VCaP (cell line): ENCODE measurements at regions not wholly inside any gene's neighbourhood (a gene's known extent, or its start where the extent isn't known, plus 50 kb on each side); places are given as distances from the start of the nearest gene placed in this dataset.

Experiments
- H3K27ac ChIP-seq: fragments of 450-650 bp; 2 replicates; pipeline ENCODE4 v1.5.1; 2017
- TF ChIP-seq, protein P1 (sequence below): fragments of 450-650 bp; conservative IDR thresholded peaks from 2 replicates; pipeline ENCODE4 v1.5.1; 2017; ENCODE audit warnings: mild to moderate bottlenecking, moderate library complexity

DNA sequence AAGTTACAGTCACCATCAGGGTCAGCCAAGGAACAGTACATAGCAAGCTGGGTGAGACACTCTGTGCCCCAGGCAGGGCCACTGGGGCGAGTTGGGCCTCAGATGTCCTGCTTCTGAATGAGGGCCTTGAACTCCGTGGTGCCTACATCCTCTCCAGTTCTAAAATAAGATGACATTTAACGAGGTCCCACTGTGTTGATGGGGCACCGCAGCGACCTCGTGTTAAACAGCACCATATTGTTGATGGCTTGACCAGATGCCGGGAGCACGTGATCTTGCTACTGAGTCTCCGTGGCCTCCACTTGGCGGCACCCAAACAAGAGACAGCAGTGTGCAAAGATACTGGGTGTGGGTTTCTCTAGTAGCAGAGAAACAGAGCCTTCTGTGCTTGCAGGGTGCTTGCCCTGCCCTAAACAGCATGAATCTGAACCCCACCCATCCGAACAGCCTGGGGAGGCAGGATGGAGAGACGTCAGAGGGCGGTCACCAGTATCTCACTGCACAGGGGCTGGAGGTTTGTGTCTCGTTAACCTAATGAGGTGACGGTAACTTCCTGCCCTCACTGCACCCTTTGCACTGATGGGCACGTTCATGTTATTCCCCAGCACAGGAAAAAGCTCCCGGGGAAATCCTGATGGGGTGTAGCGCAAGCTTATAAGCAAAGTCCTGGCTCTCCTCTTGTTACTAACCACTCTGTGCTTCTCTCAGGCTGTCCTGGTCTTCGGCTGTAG lies 324.4 kb downstream of the AJAP1 start:
- TF ChIP-seq, protein P1, sequence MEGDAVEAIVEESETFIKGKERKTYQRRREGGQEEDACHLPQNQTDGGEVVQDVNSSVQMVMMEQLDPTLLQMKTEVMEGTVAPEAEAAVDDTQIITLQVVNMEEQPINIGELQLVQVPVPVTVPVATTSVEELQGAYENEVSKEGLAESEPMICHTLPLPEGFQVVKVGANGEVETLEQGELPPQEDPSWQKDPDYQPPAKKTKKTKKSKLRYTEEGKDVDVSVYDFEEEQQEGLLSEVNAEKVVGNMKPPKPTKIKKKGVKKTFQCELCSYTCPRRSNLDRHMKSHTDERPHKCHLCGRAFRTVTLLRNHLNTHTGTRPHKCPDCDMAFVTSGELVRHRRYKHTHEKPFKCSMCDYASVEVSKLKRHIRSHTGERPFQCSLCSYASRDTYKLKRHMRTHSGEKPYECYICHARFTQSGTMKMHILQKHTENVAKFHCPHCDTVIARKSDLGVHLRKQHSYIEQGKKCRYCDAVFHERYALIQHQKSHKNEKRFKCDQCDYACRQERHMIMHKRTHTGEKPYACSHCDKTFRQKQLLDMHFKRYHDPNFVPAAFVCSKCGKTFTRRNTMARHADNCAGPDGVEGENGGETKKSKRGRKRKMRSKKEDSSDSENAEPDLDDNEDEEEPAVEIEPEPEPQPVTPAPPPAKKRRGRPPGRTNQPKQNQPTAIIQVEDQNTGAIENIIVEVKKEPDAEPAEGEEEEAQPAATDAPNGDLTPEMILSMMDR = no peak
- no peak overlapping the region for H3K27ac ChIP-seq

DNA sequence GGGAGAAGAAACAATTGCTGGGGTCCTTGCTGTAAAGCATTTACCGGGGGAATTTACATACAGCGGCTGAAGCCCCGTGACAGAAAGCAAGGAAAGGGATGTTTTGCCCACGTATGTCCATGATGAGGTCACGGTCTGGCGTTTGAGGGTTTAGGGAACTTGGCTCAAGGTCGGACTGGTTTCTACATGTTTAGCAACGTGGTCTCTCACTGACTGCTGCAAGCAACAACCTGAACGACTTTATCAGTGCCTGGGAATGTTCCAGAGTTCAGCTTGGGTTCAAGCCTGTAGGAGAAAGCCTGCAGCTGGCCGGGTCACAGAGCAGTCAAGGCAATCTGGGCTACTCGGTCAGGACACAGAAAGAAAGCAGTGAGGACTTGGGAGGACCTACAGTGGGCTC lies 323.3 kb downstream of the AJAP1 start:
- H3K27ac ChIP-seq = no peak overlapping the region

DNA sequence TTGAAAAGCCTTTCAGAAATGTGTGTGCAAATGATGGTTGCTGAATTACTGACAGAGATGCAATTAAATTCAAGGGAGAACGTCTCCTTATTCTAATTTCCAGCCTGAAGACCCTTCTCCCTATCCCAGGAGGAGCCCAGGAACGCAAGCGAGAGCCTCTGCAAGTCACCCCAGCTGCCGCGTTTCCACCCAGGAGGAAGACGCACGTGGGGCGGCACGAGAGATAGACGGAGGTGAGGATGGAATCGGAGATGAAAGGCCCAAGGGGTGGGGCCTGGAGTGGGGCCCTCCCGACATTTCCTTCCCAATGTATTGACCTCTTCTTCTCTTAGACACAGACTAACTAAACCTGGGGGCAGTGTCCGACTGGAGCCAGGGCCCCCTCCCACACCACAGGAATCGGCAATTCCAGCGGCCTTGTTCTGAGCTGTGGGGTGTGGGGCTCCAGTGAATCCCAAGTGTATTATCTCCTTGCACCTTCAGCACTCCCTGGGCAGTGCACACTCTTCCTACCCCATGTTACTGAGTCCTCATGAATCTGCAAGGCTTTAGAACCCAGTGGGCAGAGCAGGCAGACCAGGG lies 322.5 kb downstream of the AJAP1 start:
- TF ChIP-seq, protein P1 = no peak
- H3K27ac ChIP-seq = no peak overlapping the region

More for the DNA sequence above, 323.3 kb downstream of the AJAP1 start:
- TF ChIP-seq, protein P1 = no peak

DNA sequence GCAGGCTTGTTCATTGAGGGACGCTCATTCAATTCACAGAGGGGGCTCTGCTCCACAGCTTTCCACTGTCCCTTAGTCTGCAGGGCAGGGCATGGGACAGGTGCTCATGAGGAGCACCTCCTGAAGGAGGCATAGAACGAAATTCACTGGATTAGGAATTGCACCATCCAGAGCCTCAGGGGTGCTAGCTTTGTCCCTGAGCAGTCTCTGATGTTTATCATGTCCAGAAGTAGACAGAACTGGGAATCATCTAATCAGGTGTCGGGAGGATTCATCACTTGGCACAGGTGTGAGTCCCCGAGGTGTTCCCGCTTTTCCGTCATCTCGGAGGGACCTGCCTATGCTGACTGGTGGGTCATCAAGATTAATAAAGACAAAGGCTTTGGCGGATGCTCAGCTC lies 321.4 kb downstream of the AJAP1 start:
- TF ChIP-seq, protein P1 = no peak
- H3K27ac ChIP-seq = no peak overlapping the region

DNA sequence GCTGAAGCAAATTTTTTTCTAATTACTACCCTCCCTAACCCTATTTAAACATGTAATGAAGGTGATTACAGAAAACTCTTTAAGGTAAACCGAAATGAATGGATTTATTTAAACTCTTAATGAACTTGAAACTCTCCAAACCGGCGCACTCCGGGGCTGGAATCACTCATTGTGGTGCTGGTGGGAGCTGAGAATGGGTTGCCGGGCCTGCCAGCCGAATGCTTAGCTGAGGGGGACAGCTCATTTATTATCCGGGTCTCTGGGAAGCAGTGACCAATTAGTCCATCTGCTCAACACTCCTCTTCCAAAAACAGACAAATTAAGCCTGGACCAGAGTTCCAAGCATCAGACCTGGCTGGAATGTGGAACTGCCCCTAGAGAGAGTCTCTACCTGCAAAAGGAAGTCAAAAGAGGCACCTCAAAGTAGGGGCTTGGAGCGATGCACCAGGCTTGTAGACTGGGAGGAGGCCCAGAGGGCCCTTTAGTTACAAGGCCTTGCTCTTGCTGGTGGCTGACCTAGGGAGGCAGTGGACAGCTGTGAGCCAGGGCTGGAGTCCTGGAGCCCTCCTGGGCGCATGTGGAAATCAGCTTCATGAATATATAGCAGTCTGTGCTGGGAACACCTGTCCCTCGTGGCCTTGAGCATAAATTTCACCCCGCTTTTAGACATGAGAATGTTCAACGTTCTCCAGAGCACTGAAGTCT lies 320.7 kb downstream of the AJAP1 start:
- no peak overlapping the region for H3K27ac ChIP-seq
- TF ChIP-seq, protein P1 = no peak

DNA sequence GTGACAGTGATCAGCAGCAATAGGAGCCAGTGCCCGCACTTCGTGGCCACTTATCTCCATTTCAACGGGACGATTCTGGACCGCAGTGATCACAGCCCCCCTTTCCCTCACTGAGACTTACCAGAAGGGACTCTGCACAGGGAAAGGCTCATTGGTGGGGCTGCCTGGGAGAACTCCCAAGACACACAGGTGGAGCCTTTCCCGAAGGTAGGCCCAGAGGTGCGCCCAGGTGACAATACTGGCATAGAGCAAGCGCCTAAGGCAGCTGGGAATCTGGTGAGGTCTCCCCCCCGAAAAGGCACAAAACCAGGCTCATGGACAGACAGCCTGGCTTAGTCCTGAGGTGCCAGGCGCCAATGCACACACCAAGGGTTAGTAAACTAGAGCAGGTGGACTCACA lies 318.9 kb downstream of the AJAP1 start:
- TF ChIP-seq, protein P1 = no peak
- H3K27ac ChIP-seq = no peak overlapping the region

DNA sequence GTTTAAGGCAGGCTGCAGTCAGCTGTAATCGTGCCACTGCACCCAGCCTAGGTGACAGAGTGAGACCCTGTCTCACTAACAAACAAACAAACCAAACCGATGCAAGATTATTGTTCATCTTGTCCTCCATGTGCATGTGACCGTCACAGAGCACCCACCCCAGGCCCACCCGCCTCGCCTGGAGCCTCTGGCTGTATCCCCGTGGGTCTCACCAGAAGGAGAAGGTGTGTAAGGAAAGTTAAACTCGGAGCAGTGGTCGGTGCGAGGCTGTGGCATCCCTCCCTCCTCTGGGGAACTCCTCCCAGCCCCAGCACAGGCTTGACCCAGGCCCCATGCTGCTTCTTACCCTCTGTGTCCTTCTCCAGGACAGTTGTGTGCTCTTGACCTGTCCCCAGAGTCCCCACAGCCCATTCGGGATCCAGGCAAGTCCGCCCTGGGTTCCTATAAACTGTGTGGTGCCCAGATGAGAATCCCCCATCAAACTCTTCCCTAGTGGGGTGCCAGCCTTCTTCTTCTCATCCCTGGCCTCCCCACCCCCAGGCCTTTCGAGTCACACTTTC lies 318.4 kb downstream of the AJAP1 start:
- TF ChIP-seq, protein P1 = no peak

More for the DNA sequence above, 318.4 kb downstream of the AJAP1 start:
- H3K27ac ChIP-seq = no peak overlapping the region
